Breast epithelium (tissue), 4 donors: ENCODE measurements at regions not wholly inside any gene's neighbourhood (a gene's known extent, or its start where the extent isn't known, plus 50 kb on each side); places are given as distances from the start of the nearest gene placed in this dataset.

ENCODE experiments used
- DNase-seq, 2 donors: peaks; one replicate each; pipeline ENCODE4 v3.0.0-alpha.2; 2019; ENCODE audit warnings: low spot score in 2 of 2
- H3K27ac ChIP-seq, 2 donors: fragments of 200-600 bp; sonication (generic) in 1 of 2; one replicate each; pipeline ENCODE4 v1.5.1; 2016 to 2019; ENCODE audit warnings: mild to moderate bottlenecking in 1 of 2
- H3K27me3 ChIP-seq, 2 donors: fragments of 200-600 bp; sonication (generic) in 1 of 2; one replicate each; pipeline versions ENCODE4 v1.5.1 to v1.6.0; 2017 to 2019; ENCODE audit warnings: control low read depth in 1 of 2, mild to moderate bottlenecking in 1 of 2
- H3K36me3 ChIP-seq: fragments of 200-600 bp; one replicate; pipeline ENCODE4 v1.5.1; 2019
- H3K4me1 ChIP-seq, 2 donors: fragments of 200-600 bp; sonication (generic); one replicate each; pipeline ENCODE4 v1.5.1; 2016 to 2019; ENCODE audit warnings: control low read depth in 1 of 2
- H3K4me3 ChIP-seq, 3 donors: fragments of 200-600 bp; sonication (generic); 1 replicate in 2 of 3; 2 replicates in 1 of 3; pipeline ENCODE4 v1.5.1; 2016 to 2019; ENCODE audit warnings: mild to moderate bottlenecking in 3 of 3, moderate library complexity in 2 of 3
- H3K9me3 ChIP-seq, 2 donors: fragments of 200-600 bp; sonication (generic) in 1 of 2; one replicate each; pipeline ENCODE4 v1.5.1; 2016 to 2019; ENCODE audit warnings: control low read depth in 1 of 2
- CTCF ChIP-seq, 3 donors: fragments of 450-650 bp; IDR thresholded peaks; one replicate each; pipeline ENCODE4 v1.5.1; 2016 to 2017; ENCODE audit warnings: antibody characterized with exemption in 3 of 3, mild to moderate bottlenecking in 3 of 3, moderate library complexity in 3 of 3
- POLR2A ChIP-seq: fragments of 450-650 bp; IDR thresholded peaks from one replicate; pipeline ENCODE4 v1.6.1; 2016; ENCODE audit warnings: antibody characterized with exemption, mild to moderate bottlenecking, moderate library complexity
- POLR2AphosphoS5 ChIP-seq, 3 donors: sonication (generic); formaldehyde crosslinking; IDR thresholded peaks; one replicate each; pipeline ENCODE4 v1.6.1; 2017; ENCODE audit warnings: antibody characterized with exemption in 3 of 3
- intact Hi-C: fragments of 100-400 bp; cut with DNase I; formaldehyde crosslinking; loops from one replicate; pipeline ENCODE4 v1.15.1; 2023; ENCODE audit warnings: low total_unique reads

GRCh38 chr10:125329056-125329455 is 168.7 kb upstream of the CTBP2 start:
- Histone ChIP-seq H3K4me1 (no peaks in the 10 kb centered on the region), H3K9me3 (peaks cover 3 to 9% of the 10 kb centered on the region in 2 donors), H3K4me3 (no peak overlapping the region), H3K36me3 (no peaks in the 10 kb centered on the region), H3K27ac (no peak overlapping the region), H3K27me3 (no peaks in the 10 kb centered on the region)
- TF ChIP-seq POLR2A (no peak), POLR2AphosphoS5 (IDR thresholded peaks at IDR 0.05) (no peak), CTCF (IDR thresholded peaks at IDR 0.05) (no peak)
- intact Hi-C loops: no loop called here
- DNase-seq: no peak

- no peak for TF ChIP-seq POLR2A
- no peaks in the 10 kb centered on the region for H3K36me3 ChIP-seq
- no peaks in the 10 kb centered on the region for H3K4me1 ChIP-seq
- no peak overlapping the region for H3K4me3 ChIP-seq
- intact Hi-C loops: no loop called here
- peaks cover 16 to 21% of the 10 kb centered on the region in 2 donors for H3K9me3 ChIP-seq
- no peak overlapping the region for H3K27ac ChIP-seq
- DNase-seq: no peak
- no peaks in the 10 kb centered on the region for H3K27me3 ChIP-seq
Observed at GRCh38 chr10:125325326-125325725, 165.0 kb upstream of the CTBP2 start.

GRCh38 chr10:125316436-125316835 is 156.1 kb upstream of the CTBP2 start:
- Histone ChIP-seq H3K9me3 (no peaks in the 10 kb centered on the region), H3K27ac (no peak overlapping the region), H3K27me3 (no peaks in the 10 kb centered on the region), H3K4me1 (no peaks in the 10 kb centered on the region), H3K36me3 (no peaks in the 10 kb centered on the region), H3K4me3 (no peak overlapping the region)
- no peak for TF ChIP-seq POLR2AphosphoS5 (IDR thresholded peaks at IDR 0.05)
- no peak for TF ChIP-seq POLR2A
- no peak for TF ChIP-seq CTCF (IDR thresholded peaks at IDR 0.05)
- intact Hi-C loops: no loop called here
- no peak for DNase-seq

- no peak for DNase-seq
Observed at GRCh38 chr10:125300937-125301336, 140.6 kb upstream of the CTBP2 start.

GRCh38 chr10:125299461-125299860 is 139.1 kb upstream of the CTBP2 start:
- no peaks in the 10 kb centered on the region for H3K27me3 ChIP-seq
- no peak overlapping the region for H3K27ac ChIP-seq
- intact Hi-C loops: no loop called here
- DNase-seq: no peak
- no peaks in the 10 kb centered on the region for H3K4me1 ChIP-seq
- H3K9me3 ChIP-seq: no peaks in the 10 kb centered on the region
- H3K4me3 ChIP-seq: no peak overlapping the region
- no peaks in the 10 kb centered on the region for H3K36me3 ChIP-seq
- TF ChIP-seq POLR2AphosphoS5 (IDR thresholded peaks at IDR 0.05) (no peak), POLR2A (no peak), CTCF (IDR thresholded peaks at IDR 0.05) (no peak)

More at GRCh38 chr10:125300937-125301336, 140.6 kb upstream of the CTBP2 start:
- Histone ChIP-seq H3K4me3 (no peak overlapping the region), H3K9me3 (no peaks in the 10 kb centered on the region), H3K4me1 (no peaks in the 10 kb centered on the region), H3K36me3 (no peaks in the 10 kb centered on the region), H3K27ac (no peak overlapping the region), H3K27me3 (no peaks in the 10 kb centered on the region)
- intact Hi-C loops: no loop called here
- TF ChIP-seq POLR2AphosphoS5 (IDR thresholded peaks at IDR 0.05) (no peak), POLR2A (no peak), CTCF (IDR thresholded peaks at IDR 0.05) (no peak)

GRCh38 chr10:125296598-125296997 is 136.2 kb upstream of the CTBP2 start:
- TF ChIP-seq POLR2A (no peak), CTCF (IDR thresholded peaks at IDR 0.05) (no peak)
- no peak overlapping the region for H3K4me3 ChIP-seq
- H3K27ac ChIP-seq: no peak overlapping the region
- DNase-seq: no peak
- H3K36me3 ChIP-seq: no peaks in the 10 kb centered on the region
- no peaks in the 10 kb centered on the region for H3K9me3 ChIP-seq
- H3K27me3 ChIP-seq: no peaks in the 10 kb centered on the region
- intact Hi-C loops: no loop called here
- H3K4me1 ChIP-seq: no peaks in the 10 kb centered on the region
